AG09319 (cell line): ENCODE measurements at regions not wholly inside any gene's neighbourhood (a gene's known extent, or its start where the extent isn't known, plus 50 kb on each side); places are given as distances from the start of the nearest gene placed in this dataset.

Experiments used
- DNase-seq: peaks from one replicate; pipeline ENCODE4 v3.0.0-alpha.2; 2010; ENCODE audit warnings: low read depth; ENCODE audit errors: extremely low read depth
- TF ChIP-seq, protein P1 (sequence below): IDR thresholded peaks from 2 replicates; pipeline ENCODE4 v1.5.1; 2011; ENCODE audit warnings: low read depth, mild to moderate bottlenecking, inconsistent platforms, low read length, moderate library complexity

DNA sequence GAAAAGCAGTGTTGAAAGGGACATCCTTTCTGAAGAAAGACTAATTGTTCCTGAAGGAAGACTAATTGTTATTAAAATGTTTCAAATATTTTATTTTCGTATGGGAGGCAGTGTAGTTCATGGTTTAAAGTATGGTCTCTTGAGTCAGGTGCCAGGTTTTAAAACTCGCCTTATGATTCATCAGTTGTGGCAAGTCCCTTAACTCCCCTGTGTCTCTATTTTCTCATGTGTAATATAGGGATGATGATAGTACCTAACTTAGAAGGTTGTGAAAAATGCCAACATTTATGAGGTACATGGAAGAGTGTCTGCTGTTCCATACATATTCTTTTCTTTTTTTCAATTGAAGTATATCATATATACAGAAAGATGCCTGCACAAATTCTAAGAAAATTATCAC is 414.2 kb upstream of the DIPK2B start:
- TF ChIP-seq, protein P1, sequence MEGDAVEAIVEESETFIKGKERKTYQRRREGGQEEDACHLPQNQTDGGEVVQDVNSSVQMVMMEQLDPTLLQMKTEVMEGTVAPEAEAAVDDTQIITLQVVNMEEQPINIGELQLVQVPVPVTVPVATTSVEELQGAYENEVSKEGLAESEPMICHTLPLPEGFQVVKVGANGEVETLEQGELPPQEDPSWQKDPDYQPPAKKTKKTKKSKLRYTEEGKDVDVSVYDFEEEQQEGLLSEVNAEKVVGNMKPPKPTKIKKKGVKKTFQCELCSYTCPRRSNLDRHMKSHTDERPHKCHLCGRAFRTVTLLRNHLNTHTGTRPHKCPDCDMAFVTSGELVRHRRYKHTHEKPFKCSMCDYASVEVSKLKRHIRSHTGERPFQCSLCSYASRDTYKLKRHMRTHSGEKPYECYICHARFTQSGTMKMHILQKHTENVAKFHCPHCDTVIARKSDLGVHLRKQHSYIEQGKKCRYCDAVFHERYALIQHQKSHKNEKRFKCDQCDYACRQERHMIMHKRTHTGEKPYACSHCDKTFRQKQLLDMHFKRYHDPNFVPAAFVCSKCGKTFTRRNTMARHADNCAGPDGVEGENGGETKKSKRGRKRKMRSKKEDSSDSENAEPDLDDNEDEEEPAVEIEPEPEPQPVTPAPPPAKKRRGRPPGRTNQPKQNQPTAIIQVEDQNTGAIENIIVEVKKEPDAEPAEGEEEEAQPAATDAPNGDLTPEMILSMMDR = no peak

DNA sequence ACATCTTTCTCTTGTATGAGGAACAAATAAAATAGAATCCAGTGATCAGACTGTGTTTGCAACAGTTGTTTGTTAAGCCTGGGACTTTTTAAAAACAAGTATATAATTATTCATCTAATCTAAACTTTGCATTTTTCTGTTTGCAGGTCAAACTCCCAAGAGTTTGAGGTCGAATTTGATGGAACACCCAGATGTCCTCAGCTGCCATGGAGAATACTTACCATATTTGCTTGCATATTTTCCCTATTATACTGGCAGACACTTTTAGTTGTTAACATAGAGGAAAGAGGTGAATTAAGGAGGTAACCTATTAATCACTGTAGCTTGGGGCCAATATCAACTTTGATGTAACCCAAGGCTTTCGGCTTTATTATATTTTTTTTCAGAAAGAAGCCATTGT is 401.5 kb upstream of the DIPK2B start:
- no peak for DNase-seq
- TF ChIP-seq, protein P1 = no peak

More for the DNA sequence above, 414.2 kb upstream of the DIPK2B start:
- no peak for DNase-seq

DNA sequence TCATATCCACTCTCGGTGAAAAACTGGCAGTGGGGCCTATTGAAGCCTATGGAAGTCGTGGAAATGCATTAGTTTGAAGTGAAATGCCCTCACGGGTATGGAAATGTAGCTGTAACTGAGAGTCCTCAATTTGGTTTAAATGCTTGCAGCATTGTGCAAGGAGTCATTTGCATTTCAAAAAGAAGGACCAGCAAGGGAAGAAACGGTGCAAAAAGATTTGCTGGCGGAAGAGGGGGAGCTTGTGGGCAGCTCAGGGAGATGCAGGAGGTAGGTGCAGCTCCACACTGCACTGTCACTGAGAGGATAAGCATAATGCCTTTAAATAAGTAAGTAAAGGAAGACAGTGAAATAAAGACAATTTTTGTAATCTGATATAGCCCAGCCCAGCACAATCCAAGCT is 400.4 kb upstream of the DIPK2B start:
- no peak for DNase-seq
- TF ChIP-seq, protein P1 = no peak

DNA sequence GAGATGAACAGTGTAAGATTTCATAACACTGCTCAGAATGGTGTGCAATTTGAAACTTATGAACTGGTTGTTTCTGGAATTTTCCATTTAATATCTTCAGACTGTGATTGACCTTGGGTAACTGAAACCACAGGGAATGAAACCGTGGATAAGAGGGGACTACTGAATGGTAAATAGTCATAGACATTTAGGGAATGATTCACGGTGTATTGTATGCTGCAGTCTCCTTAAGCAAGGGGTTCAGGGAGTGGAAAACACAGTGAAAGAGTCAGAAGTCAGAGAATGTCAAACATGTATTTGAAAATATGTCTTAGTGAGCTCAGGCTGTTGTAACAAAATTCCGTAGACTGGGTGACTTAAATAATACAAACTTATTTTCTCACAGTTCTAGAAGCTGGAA is 398.2 kb upstream of the DIPK2B start:
- TF ChIP-seq, protein P1 = no peak
- DNase-seq = no peak

DNA sequence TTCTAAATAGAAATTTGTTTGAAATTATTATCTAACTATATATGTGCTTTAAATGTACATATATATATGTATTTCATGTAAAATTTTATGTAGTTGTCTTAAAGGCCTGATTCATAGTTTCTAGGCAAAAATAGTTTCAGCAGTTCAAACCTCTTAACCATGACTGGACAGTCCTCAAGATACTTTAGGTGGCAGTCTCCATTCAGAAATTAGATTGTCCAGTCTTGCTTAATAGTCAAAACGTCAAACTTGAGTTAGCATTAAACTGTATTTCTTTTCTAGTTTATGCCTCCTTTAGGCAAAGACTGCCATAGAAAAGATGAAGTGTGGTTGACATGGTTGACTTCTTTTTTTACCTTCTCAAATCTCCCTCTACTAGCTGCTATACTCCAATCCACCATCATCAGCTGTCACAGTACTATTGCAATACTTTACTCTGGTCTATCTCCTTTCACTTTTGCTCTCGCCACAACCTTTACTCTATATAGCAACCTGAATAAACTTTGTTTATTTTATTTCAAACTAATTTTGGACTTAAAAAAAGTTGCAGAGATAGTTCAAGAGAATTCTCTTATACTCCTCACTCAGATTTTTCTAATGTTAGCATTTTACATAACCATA is 395.6 kb upstream of the DIPK2B start:
- no peak for DNase-seq
- TF ChIP-seq, protein P1 = no peak

DNA sequence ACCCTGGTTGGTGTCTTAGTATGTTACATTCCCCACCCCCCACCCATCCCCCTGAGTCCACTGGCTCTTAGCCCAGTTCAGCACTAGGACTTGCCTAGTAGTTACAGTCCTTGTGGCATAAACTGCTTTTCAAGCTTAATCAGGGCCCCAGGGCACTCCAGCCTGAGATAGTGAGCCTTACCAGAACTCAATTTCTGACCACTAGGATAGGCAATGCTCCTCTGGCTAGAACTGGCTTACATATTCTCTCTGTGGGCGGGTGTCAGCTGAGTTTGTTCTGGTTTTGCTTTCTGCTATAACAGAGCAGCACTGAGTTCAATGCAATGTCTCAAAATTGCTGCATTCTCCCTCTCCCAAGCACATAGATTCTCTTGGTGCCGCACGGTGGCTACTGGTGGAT is 391.4 kb upstream of the DIPK2B start:
- TF ChIP-seq, protein P1 = no peak
- no peak for DNase-seq

DNA sequence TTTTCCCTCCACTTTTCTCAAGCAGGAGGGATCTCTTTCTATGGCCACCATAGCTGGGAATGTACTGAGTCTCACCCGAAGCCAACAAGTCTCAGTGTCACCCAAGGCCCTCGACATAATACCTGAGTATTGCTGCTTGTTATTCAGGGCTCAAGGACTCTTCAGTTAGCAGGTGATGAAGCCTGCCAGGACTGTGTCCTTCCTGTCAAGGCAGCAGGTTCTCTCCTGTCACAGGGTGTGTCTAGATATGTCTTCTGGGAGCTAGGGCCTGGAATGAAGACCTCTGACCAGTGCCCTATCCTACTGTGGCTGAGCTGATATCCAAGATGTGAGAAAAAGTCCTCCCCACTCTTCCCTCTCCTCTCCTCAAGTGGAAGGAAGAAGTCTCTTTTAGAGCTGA is 391.0 kb upstream of the DIPK2B start:
- DNase-seq = no peak
- TF ChIP-seq, protein P1 = no peak
